ENCODE measurements at regions not wholly inside any gene's neighbourhood (a gene's known extent, or its start where the extent isn't known, plus 50 kb on each side); places are given as distances from the start of the nearest gene placed in this dataset.

GRCh38 chr4:111941957-111942356 is 203.3 kb upstream of the FAM241A start:
- Histone ChIP-seq H3K9ac (ENCODE audit: insufficient read length, low read depth) (no peak overlapping the region), H3K4me1 (ENCODE audit: insufficient read depth, insufficient read length) (no peaks in the 10 kb centered on the region), H3K27me3 (ENCODE audit: insufficient read depth, insufficient read length) (no peaks in the 10 kb centered on the region), H3K9me3 (ENCODE audit: insufficient read depth, low read length) (no peaks in the 10 kb centered on the region), H3K36me3 (ENCODE audit: insufficient read depth, insufficient read length, low read length) (no peaks in the 10 kb centered on the region), H3K4me3 (ENCODE audit: insufficient read length, low read depth) (no peak overlapping the region)
- no peak for DNase-seq (ENCODE audit: low read depth, low spot score)
- TF ChIP-seq YY1 (IDR thresholded peaks at IDR 0.05; ENCODE audit: insufficient read depth, insufficient read length), result no peak
- no peak for TF ChIP-seq ZNF274 (IDR thresholded peaks at IDR 0.05; ENCODE audit: low read depth, low read length)
- no peak for TF ChIP-seq SUZ12 (IDR thresholded peaks at IDR 0.05; ENCODE audit: extremely low read depth, insufficient read depth, insufficient read length)

DNA sequence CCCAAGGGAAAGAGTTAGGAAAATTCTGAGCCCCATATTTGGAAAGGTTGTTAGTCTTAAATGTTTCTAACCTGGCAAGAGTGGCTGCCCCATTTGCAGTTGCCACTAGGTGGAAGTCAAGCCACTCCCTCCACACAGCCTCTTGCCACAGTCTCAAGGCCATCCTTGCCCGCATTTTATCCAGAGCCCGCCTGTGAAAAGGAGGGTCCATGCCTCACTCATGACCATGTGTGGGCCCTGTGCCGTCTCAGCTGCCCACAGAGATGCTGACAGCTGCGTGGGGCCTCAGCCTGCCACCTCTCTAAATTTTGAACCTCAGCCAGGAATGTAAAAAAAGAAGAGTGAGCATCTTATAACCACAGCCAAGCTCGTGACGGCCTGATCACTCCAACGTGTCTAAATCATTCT is 201.5 kb upstream of the FAM241A start:
- Histone ChIP-seq H3K27me3 (ENCODE audit: insufficient read depth, insufficient read length) (no peaks in the 10 kb centered on the region), H3K4me1 (ENCODE audit: insufficient read depth, insufficient read length) (no peaks in the 10 kb centered on the region), H3K9me3 (ENCODE audit: insufficient read depth, low read length) (no peaks in the 10 kb centered on the region), H3K4me3 (ENCODE audit: insufficient read length, low read depth) (no peak overlapping the region), H3K36me3 (ENCODE audit: insufficient read depth, insufficient read length, low read length) (no peaks in the 10 kb centered on the region), H3K9ac (ENCODE audit: insufficient read length, low read depth) (no peak overlapping the region)
- peak; percentile 23 for DNase-seq (ENCODE audit: low read depth, low spot score)
- no peak for TF ChIP-seq YY1 (IDR thresholded peaks at IDR 0.05; ENCODE audit: insufficient read depth, insufficient read length)
- no peak for TF ChIP-seq SUZ12 (IDR thresholded peaks at IDR 0.05; ENCODE audit: extremely low read depth, insufficient read depth, insufficient read length)
- no peak for TF ChIP-seq ZNF274 (IDR thresholded peaks at IDR 0.05; ENCODE audit: low read depth, low read length)

DNA sequence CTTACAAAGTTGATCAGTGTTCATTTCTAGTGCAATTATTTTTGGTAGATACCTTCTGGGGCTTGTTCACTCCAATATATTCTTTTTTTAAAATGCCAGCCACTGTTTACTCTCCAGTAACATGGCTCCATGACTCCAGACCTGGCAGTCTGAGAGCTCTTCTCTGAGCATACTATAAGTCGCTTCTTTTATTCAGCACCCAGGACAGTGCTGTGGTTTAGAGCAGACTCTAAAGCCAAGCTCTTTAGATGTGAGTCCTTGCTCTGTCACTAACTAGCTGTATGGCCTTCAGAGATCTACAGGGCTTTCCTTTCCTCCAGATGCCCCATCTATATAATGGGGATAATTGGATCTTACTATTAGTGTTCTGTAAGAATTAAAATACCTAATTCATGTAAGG is 200.2 kb upstream of the FAM241A start:
- no peak overlapping the region for H3K4me3 ChIP-seq (ENCODE audit: insufficient read length, low read depth)
- H3K27me3 ChIP-seq (ENCODE audit: insufficient read depth, insufficient read length), result no peaks in the 10 kb centered on the region
- DNase-seq (ENCODE audit: low read depth, low spot score), result no peak

DNA sequence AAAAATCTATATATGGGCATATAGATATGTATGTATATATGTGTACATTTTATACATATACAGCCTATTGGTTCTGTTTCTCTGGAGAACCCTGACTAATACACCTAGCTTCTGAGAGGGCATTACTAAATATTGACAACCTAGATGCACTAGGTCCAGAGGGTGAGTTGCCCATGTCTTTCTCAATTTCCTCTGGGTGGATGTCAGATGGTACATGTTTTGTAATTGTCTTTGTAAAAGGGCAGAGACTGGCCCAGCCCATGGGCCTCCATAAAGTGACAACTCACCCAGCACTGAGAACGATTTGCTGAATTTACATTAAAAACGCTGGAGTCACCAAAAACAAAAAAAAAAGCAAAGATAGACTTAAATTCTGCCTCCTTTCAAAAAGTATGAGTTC is 198.5 kb upstream of the FAM241A start:
- TF ChIP-seq ZNF274 (IDR thresholded peaks at IDR 0.05; ENCODE audit: low read depth, low read length), result no peak
- TF ChIP-seq YY1 (IDR thresholded peaks at IDR 0.05; ENCODE audit: insufficient read depth, insufficient read length), result no peak
- TF ChIP-seq SUZ12 (IDR thresholded peaks at IDR 0.05; ENCODE audit: extremely low read depth, insufficient read depth, insufficient read length), result no peak
- H3K9me3 ChIP-seq (ENCODE audit: insufficient read depth, low read length), result no peaks in the 10 kb centered on the region
- DNase-seq (ENCODE audit: low read depth, low spot score), result no peak

More for the DNA sequence above, 200.2 kb upstream of the FAM241A start:
- TF ChIP-seq ZNF274 (IDR thresholded peaks at IDR 0.05; ENCODE audit: low read depth, low read length) (no peak), YY1 (IDR thresholded peaks at IDR 0.05; ENCODE audit: insufficient read depth, insufficient read length) (no peak), SUZ12 (IDR thresholded peaks at IDR 0.05; ENCODE audit: extremely low read depth, insufficient read depth, insufficient read length) (no peak)
- Histone ChIP-seq H3K9me3 (ENCODE audit: insufficient read depth, low read length) (no peaks in the 10 kb centered on the region), H3K9ac (ENCODE audit: insufficient read length, low read depth) (no peak overlapping the region), H3K36me3 (ENCODE audit: insufficient read depth, insufficient read length, low read length) (no peaks in the 10 kb centered on the region), H3K4me1 (ENCODE audit: insufficient read depth, insufficient read length) (no peaks in the 10 kb centered on the region)

GRCh38 chr4:111952688-111953087 is 192.6 kb upstream of the FAM241A start:
- Histone ChIP-seq H3K4me1 (ENCODE audit: insufficient read depth, insufficient read length) (no peaks in the 10 kb centered on the region), H3K4me3 (ENCODE audit: insufficient read length, low read depth) (no peak overlapping the region), H3K9me3 (ENCODE audit: insufficient read depth, low read length) (no peaks in the 10 kb centered on the region), H3K9ac (ENCODE audit: insufficient read length, low read depth) (no peak overlapping the region), H3K36me3 (ENCODE audit: insufficient read depth, insufficient read length, low read length) (no peaks in the 10 kb centered on the region), H3K27me3 (ENCODE audit: insufficient read depth, insufficient read length) (no peaks in the 10 kb centered on the region)
- DNase-seq (ENCODE audit: low read depth, low spot score), result no peak
- TF ChIP-seq SUZ12 (IDR thresholded peaks at IDR 0.05; ENCODE audit: extremely low read depth, insufficient read depth, insufficient read length) (no peak), ZNF274 (IDR thresholded peaks at IDR 0.05; ENCODE audit: low read depth, low read length) (no peak), YY1 (IDR thresholded peaks at IDR 0.05; ENCODE audit: insufficient read depth, insufficient read length) (no peak)

More for the DNA sequence above, 198.5 kb upstream of the FAM241A start:
- Histone ChIP-seq H3K36me3 (ENCODE audit: insufficient read depth, insufficient read length, low read length) (no peaks in the 10 kb centered on the region), H3K4me3 (ENCODE audit: insufficient read length, low read depth) (no peak overlapping the region), H3K4me1 (ENCODE audit: insufficient read depth, insufficient read length) (no peaks in the 10 kb centered on the region), H3K27me3 (ENCODE audit: insufficient read depth, insufficient read length) (no peaks in the 10 kb centered on the region), H3K9ac (ENCODE audit: insufficient read length, low read depth) (no peak overlapping the region)

- no peaks in the 10 kb centered on the region for H3K27me3 ChIP-seq (ENCODE audit: insufficient read depth, insufficient read length)
- H3K9me3 ChIP-seq (ENCODE audit: insufficient read depth, low read length), result no peaks in the 10 kb centered on the region
- no peaks in the 10 kb centered on the region for H3K36me3 ChIP-seq (ENCODE audit: insufficient read depth, insufficient read length, low read length)
- H3K9ac ChIP-seq (ENCODE audit: insufficient read length, low read depth), result no peak overlapping the region
- TF ChIP-seq YY1 (IDR thresholded peaks at IDR 0.05; ENCODE audit: insufficient read depth, insufficient read length) (no peak), ZNF274 (IDR thresholded peaks at IDR 0.05; ENCODE audit: low read depth, low read length) (no peak), SUZ12 (IDR thresholded peaks at IDR 0.05; ENCODE audit: extremely low read depth, insufficient read depth, insufficient read length) (no peak)
- H3K4me1 ChIP-seq (ENCODE audit: insufficient read depth, insufficient read length), result no peaks in the 10 kb centered on the region
- no peak for DNase-seq (ENCODE audit: low read depth, low spot score)
- H3K4me3 ChIP-seq (ENCODE audit: insufficient read length, low read depth), result no peak overlapping the region
Measured at GRCh38 chr4:111954550-111954949, 190.7 kb upstream of the FAM241A start.

DNA sequence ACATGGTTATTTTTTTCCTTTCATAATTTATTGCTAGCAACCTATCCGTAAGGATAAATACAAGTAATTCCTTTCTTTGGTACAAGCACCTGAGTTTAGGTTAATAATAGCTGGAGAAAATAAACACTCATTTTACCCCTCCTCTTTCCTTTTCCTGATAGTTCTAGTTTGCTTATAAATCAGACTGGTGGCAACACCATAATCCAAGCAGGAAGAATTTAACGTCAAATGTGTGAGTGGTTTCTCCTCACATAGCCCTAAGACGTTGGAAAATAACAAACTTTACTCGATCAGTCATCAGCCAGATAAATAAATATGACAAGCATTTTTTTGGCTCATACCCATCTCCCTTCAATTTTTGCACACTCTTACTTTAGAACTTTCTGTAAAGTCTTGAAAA is 190.3 kb upstream of the FAM241A start:
- Histone ChIP-seq H3K4me3 (ENCODE audit: insufficient read length, low read depth) (no peak overlapping the region), H3K36me3 (ENCODE audit: insufficient read depth, insufficient read length, low read length) (no peaks in the 10 kb centered on the region), H3K9me3 (ENCODE audit: insufficient read depth, low read length) (no peaks in the 10 kb centered on the region), H3K4me1 (ENCODE audit: insufficient read depth, insufficient read length) (no peaks in the 10 kb centered on the region), H3K9ac (ENCODE audit: insufficient read length, low read depth) (no peak overlapping the region), H3K27me3 (ENCODE audit: insufficient read depth, insufficient read length) (no peaks in the 10 kb centered on the region)
- DNase-seq (ENCODE audit: low read depth, low spot score), result no peak
- no peak for TF ChIP-seq ZNF274 (IDR thresholded peaks at IDR 0.05; ENCODE audit: low read depth, low read length)
- no peak for TF ChIP-seq SUZ12 (IDR thresholded peaks at IDR 0.05; ENCODE audit: extremely low read depth, insufficient read depth, insufficient read length)

DNA sequence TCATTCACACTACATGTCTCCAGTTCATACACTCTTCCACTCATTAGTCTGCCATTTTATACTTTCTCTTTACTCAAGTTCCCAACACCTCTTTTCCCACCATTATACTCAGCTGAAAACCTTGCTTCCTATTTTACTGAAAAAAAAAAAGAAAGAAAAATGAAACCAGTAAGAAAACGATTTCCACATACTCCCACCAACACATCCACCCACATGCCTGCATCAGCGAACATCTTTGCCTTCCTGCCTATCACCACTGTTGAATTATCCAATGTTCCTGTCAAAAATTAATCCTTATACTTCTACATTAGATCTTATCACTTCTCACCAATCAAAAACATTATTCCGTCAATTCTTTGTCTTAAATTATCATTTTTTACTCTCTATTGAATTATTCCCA is 188.1 kb upstream of the FAM241A start:
- Histone ChIP-seq H3K4me1 (ENCODE audit: insufficient read depth, insufficient read length) (no peaks in the 10 kb centered on the region), H3K9ac (ENCODE audit: insufficient read length, low read depth) (no peak overlapping the region), H3K9me3 (ENCODE audit: insufficient read depth, low read length) (no peaks in the 10 kb centered on the region), H3K36me3 (ENCODE audit: insufficient read depth, insufficient read length, low read length) (no peaks in the 10 kb centered on the region), H3K4me3 (ENCODE audit: insufficient read length, low read depth) (no peak overlapping the region), H3K27me3 (ENCODE audit: insufficient read depth, insufficient read length) (no peaks in the 10 kb centered on the region)
- TF ChIP-seq SUZ12 (IDR thresholded peaks at IDR 0.05; ENCODE audit: extremely low read depth, insufficient read depth, insufficient read length), result no peak
- no peak for TF ChIP-seq ZNF274 (IDR thresholded peaks at IDR 0.05; ENCODE audit: low read depth, low read length)
- TF ChIP-seq YY1 (IDR thresholded peaks at IDR 0.05; ENCODE audit: insufficient read depth, insufficient read length), result no peak
- no peak for DNase-seq (ENCODE audit: low read depth, low spot score)

All from NT2/D1 (cell line).